Activated gamma-delta T cell treated with Interleukin-2 at 50 U/mL for 16 hours (primary cell): ENCODE measurements at regions not wholly inside any gene's neighbourhood (a gene's known extent, or its start where the extent isn't known, plus 50 kb on each side); places are given as distances from the start of the nearest gene placed in this dataset.

Experiments used
- DNase-seq: peaks from one replicate; pipeline ENCODE4 v3.0.0-alpha.2; 2020

DNA sequence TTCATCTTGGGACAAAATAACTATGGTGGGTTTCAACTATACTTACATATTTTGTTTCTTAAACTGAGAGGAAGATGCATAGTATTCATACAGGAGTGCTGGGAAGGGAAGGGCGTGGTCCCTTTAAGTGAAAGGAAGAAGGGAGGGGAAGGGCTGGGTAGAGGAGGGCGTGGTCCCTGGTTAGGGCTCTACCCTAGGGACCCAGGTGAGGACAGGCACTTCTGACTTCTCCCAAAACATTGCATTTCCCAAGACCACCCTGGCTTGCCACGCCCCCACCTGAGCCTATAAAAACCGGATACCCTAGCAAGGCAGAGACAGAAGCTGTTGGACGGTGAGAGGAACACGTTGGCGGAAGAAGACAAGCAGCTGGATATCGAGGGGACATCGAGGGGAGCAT lies 157.6 kb upstream of the PLXNA4 start:
- DNase-seq: no peak

DNA sequence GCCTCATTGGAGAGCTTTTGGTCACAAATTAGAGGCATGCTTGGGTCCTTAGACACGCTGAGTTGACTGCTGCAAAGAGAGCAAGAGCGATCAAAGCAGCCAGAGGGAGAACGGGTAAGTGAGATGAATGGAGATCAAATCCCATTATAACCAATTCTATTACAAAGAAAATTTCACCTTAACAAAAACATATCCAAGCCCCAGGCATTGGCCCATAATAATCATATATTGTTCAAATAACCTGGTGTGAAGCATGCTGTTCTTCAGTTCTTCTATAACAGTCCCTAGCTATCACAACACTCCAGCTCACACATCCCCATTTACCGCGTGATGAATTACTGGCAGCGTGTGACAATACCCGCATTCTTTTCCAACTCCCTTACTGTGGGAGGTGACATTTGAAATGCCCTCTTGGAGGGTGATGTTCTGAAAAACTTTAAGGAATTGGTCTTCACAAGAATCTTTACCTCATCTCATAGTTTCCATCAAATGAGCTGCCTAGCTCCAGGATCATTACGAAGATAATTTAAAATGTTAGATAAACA lies 156.1 kb upstream of the PLXNA4 start:
- no peak for DNase-seq

DNA sequence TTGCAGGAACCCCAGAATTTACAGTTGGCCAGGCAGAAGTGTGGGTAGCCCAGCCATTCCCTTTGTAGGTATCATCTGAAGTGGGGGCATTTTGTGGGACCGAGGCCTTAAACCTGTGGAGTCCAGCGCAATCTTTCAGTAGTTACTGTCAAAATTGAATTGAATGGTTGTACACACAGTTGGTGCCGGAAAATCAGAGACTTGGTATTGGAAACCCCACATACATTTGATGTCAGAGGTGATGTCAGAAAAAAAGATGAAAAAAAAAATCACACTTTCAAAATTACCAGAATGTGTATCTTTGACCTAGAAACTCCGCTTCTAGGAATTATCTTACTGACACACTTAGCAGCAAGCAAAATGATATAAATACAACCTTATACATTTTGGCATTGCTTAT lies 153.8 kb upstream of the PLXNA4 start:
- DNase-seq: no peak

DNA sequence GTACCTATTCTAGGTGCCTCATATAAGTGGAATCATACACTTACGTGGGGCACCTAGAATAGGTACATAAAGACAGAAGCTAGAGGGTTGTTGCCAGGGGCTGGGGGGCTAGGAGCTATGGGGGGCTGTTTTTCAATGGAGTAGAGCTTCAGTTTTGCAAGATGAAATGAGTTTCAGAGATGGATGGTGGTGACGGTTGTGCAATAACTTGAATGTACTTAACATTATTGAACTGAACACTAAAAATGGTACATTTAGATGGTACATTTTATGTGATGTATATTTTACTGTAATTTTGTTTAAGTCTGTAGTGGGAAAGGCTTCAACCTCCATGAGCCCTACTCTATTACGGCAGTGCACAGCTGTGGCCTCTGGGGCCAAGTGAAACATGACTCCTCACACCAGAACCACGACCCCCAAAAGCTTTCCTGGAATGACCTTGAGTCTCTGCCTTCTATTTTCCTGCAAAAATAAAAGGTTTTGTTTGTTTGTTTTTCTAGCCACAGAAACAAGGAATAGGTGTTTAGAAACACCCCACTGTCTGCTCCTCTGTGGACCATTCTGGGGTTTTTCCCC lies 147.3 kb upstream of the PLXNA4 start:
- DNase-seq: no peak

DNA sequence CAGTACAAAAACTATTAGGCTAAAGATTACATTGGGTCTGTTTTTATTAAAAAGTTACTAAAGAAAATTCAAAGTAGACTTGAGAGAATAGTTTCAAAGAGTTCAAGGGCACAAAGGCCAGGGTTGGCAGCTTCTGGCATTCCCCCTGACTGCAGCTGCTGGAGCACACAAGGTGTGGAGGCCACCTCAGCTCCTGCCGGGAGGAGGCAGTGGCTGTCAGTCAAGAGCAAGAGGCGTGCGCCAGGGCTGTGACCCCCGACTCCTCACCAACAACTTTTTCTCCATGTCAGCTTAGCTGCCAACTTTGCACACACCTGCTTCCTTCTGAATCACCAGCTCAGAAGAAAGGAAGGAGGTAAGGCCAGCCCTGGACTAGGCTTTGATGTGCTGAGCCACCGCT lies 144.6 kb upstream of the PLXNA4 start:
- no peak for DNase-seq

DNA sequence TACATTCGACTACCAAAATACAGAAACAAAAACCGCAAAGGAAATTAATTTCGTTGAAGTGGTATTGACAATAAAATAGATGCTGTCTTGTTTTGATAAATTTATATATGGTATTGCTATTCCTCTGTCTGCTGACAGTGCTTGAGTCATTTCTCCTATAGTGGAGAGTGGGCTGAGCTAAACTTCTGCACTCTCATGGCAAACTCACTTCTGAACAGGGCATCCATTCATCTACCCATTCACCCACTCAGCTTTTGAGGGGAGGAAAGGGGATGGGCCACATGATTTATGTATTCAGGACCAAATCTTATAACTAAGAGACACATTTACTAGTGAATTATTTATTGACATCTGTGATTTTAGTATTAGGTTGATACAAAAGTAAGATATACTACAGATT lies 137.6 kb upstream of the PLXNA4 start:
- DNase-seq: no peak

DNA sequence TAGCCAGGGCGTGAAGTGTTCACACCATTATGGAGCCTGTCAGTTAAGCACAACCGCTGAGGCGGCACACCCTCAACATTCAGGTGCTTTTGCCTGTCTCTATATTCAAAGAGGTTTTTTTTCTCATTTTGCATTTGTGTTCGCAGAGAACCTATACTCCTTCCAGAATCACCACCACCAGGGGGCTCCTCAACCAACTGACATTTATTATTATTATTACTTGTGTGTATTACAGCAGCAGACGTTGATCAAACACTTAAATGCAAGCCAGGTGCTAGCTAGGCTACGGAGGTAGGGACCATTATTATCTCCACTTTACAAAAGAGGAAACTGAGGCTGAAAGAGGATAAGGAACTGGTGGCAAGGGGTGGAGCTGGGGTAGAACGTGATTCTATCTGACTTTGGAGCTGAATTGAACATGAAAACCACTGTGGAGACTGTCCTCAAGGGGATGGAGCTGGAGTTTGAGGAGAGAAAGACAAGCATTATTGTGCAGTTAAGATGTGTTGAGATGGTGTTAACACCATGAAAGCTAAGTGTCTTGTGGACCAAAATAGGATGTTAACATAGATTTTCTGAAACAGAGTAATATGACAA lies 133.8 kb upstream of the PLXNA4 start:
- peak; percentile 27 for DNase-seq

DNA sequence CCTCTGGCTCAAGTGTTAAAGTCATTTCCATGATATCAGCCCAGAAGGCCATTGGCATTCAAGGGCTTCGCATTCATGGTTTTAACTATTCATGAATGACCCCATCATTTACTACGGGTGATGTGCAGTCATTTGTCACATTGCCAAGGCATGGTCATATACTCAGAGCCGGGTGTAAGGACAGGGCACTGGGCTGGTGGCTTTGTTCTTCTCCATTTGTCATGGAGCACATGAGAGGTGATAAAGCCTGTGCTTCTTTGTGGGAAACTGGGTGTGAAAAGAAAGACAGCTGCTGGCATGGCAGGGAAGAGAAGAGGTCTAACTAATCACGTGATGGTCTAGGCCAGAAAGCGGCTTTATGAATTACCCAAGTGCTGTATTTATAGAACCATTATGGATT lies 132.2 kb upstream of the PLXNA4 start:
- no peak for DNase-seq

DNA sequence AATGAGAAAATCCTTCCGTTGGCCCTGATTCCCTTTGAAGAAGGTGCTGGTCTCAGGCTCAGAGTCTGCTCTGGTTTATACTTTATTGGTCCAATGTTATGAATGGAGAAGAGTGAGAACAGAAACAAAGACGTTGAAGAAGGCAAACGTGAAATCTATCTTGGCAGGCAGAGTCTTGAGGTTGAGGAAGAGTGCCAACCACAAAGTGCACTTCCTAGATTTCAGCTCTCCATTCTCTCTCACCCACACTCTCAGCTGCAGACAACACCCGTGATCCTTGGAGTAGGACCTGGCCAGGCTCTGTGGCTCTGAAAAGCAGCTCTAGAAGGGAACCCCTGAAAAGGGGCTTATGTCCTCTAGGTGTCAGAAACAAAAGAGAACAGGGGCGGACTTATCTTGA lies 128.9 kb upstream of the PLXNA4 start:
- DNase-seq: no peak

DNA sequence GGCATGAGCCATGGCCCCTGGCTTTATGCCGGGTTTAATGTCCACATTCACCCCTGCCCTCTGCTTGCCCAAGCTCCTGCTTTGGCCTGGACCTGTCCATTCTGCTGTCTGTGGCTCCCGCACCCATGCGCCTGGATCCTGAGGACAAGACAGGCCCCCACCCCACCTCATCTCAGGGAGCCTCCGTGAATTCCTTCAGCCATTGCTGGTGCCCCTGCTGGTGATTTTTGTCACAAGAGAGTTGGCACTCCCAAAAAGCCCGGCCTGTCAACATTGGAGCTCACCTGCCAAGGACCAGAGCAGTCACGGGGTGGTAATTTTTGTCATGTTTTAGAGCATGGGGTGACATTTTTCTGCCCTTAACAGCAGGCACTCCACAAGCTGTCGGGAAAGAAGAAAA lies 127.5 kb upstream of the PLXNA4 start:
- DNase-seq: no peak

DNA sequence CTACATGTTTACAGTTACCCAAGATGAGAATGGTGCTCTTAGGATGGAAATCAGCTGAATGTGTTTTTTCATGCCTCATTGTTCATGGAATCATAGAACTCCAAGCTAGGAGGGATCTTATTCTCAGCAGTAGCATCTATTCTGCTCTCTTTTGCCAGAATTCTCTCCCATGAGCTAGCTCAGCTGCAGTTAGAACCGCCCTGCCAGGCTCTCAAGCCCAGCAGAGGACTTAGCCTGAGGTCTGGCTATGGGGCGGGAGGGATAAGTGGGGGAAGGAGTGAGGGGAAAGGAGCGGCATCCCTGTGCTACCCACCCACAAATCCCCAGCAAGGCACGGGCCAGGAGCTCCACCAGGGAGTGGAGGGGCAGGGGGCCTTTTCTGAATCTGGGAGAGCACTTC lies 120.7 kb upstream of the PLXNA4 start:
- no peak for DNase-seq

DNA sequence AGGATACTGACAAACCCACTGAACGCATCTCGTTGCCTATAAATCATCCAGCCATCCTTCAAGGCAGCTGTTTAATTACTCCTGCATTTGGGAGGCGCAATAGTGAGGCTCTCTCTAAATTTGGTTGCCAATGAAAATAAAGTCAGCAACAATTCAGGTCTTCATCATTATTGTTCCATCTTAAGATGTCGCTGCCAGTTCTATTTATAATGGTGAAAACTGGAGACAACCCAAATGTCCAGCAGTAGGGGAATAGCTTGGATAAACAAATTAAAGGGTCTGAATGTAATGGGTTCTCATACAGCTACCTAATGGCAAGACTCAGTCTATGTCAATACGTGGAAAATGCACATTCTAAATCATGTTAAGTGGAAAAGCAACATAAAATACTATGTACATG lies 120.1 kb upstream of the PLXNA4 start:
- DNase-seq: no peak

DNA sequence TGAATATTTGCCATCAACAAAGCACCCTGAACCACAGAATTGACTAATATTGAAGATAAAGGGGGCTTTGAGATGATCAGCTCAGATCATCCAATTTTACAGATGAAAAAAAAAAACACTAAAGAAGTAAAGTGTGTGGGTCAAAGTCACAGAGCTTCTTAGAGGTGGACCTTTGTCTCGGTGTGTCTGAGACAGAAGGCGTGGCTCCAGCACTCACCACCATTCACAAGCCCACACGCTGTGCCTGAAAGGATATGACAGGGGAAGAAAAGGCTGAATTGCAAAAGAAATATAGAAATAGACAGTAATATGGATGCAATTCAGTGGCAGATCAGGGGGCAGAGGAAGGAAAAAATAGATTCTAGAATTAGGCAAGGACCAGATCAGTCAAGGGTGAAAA lies 114.9 kb upstream of the PLXNA4 start:
- DNase-seq: no peak

DNA sequence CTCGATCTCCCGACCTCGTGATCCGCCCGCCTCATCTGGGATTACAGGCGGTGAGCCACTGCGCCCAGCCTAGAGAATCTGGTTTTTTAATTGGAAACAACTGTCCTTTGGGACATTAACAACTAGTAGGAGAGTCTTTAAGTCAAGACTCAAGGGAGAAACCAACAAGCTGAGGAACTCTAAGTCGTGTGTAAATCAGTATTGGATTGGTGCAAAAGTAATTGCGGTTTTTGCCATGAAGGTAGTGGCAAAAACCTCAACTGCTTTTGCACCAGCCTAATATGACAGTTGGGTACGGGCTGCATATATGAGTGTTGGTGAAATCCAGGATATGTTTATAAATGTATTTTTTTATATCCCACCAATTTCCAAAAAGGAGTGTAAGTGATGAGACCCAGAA lies 113.9 kb upstream of the PLXNA4 start:
- DNase-seq: no peak

DNA sequence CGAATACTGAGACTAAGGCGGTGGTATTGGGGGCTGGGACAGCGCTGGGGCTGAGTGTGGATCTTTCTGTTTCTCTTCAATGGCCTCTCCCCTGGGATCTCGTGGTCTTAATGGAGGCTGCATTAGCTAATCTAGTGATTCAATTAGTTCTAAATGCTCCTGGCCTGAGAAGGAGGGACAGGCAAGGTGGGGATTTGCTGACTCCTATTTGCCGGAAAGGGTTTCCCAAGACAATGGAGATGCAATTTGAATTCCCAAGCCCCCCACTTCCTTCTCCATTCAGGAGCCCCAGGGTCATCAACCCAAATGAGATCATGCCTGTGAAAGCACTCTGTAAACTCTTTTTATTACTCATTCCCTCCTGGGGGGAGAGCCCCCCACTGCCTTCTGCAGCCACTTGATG lies 111.7 kb upstream of the PLXNA4 start:
- DNase-seq: no peak

DNA sequence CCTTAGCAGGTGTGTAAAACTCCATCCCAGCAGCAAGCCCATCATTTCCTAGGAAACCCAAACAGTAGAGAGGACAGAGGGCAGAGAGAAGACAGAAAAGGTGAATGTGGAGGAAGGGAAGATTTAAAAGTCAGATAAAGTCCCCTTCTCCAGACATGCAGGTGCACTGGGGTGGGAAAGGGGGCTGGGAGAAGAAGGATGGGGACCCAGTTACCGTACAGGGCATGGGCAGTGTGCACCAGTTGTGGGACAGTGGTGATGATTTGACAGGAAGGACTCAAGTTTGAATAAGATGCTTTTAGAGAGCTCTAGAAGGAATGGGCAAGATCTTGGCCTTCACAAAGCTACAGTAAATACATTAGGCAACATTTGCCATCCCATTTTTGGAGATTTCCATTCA lies 110.7 kb upstream of the PLXNA4 start:
- DNase-seq: no peak

DNA sequence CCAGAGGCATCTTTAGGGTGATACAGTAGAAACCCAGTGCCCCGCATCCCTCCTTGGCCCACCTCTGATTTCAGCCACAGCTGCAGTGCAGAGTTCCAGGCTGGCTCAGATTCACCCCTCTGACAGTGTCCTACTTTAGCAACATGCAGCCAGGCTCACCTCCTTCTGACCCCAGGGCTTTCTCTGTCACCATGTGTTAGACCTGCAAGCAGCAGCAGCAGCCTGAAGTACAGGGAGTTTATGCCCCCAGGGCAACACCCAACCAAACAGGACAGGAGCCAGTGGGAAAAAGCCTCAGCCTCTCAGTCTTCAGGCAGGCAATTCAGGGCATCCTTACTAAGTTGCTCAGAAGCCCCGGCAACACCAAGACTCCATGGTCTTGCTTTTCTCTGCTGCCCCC lies 109.0 kb upstream of the PLXNA4 start:
- DNase-seq: no peak

DNA sequence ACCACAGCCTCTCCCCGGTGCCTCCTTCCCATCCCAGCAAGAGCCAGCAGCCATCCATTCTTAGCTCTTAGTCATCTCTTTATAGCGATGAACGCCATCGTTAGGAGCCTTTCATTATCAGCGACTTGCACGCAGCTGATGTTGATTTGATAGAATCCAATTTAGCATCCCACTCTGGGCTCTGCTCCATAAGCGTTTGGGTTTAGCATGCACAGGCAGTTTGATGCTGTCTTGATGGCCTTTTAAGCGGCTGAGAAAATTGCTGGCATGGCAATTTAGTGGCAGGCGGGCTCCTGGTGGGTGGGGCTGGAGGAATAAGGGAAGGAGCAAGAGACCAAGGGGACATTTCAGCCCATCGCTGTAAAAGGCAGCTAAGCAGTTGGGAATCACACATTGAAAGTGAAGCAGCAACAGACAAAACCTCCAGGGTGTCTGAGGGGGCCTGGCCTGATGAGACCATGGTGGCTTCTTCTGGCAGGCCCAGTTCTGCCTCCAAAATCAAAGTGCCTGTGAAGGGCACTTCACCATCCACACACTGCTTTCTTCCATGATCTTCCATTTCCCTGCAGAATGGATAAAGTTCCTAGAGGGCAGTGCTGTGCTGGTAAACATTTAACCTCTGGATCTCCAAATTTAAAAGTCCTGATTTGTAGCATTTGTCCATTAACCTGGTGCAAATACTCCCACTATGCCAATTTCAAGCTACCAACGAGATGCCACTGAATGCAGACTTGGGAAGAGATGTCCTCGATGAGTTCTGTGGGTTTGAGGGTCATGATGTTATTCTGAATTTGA lies 107.8 kb upstream of the PLXNA4 start:
- DNase-seq: no peak

DNA sequence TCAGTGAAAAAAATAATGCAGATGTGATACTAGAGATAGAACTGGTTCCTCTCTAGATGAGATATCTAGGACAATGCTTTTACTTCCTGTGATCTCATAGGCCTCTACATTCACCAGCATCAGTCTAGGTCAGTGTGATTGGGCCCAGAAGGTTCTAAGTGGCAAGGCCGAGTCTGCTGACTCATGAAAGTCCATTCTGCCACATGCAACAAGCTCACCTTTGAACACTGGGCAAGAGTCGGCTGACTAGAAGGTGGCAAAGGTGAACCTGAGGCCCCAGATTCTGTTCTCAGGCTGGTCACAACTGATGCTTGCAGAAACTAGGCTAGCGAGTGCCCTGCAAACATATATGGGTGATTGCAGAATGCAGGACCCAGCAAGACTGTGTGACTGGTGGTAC lies 105.7 kb upstream of the PLXNA4 start:
- DNase-seq: no peak

DNA sequence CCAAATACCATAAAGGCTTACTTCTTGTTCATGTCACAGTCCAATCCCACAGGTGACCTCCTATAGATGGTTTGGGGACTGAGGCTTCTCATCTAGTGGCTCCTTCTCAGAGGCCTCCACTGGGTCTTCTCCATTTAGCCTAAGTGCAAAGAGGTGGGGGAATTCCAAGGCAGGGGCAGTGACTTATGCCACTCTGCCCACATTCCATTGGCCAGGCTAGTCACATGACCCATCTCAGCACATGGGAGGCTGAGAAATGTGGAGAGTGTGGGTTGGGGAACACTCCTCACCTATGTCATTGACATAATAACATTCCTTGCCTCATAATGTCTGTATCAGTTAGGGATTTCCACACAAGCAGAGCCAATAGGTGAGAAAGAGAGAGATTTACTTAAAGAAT lies 104.3 kb upstream of the PLXNA4 start:
- DNase-seq: no peak

DNA sequence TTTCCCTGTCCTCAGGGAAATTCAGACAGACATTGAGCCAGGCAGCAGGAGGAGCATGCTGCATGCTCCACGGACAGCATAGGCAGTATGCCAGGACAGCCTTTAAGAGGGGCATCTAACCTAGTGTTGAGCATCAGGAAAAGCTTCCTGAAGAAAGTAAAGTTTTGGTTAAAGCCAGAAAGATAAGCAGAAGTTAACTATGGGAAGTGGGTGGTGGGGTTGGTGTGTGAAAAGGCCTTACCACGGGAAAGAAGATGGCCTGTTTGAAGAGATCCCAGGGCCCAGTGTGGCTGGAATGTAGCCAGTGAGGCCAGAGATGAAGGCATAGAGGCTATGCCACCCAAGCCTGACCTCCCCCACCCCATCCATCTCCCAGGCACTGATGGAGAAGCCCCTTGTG lies 102.4 kb upstream of the PLXNA4 start:
- DNase-seq: no peak

DNA sequence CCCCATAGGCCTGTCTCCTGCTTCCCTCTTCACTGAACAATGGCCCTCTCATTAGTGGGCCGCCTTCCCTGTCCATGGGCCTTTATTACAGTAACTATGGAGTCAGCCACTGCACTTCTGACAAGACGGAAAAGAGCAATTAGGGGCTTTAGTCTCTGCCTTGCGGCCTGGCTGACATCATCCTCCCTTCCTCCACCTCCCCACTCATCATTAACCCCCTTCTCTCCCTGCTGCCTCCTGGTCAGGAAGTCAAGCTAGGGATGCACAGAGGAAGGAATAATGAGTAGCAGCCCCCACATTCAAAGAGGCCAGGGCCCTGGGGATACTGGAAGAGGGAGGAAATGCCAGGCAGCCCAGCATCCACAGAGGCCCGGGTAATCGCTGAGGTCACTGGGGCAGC lies 101.6 kb upstream of the PLXNA4 start:
- no peak for DNase-seq

DNA sequence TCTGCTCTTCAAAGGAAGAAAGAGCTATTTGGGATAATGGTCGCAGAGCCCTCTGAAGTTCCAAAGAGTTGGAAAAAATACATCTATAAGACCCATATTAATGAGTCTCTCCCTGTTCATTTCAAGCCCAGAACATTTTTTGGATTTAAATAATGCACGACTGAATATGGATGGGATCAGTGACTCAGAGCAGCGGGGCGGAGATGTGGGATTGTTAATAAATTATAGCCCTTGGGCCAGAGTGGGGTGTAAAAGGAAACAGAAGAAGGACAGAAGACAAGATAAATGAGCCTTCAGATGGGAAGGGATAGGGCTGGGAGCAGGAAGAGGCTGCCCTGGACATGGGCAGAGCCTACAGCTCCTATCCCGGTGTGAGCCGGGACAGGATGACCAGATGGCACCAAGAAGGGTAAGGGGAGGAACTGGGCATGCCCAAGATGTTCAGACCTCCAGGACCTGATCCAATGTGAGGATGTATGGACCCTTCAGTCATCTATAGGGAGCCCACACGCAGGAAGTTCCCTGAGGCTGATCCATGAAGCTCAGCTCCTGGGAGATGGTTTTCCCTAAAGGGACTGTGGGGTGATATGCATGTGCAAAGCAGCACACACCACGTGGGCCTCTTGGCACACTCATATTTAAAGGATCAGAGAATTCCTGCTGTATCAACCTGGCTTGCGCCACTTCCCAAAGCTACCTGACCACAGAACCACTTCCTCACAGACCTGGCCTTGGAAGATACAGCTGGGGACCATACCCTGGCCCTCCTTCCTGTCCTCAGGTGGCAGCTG lies 96.1 kb upstream of the PLXNA4 start:
- no peak for DNase-seq

DNA sequence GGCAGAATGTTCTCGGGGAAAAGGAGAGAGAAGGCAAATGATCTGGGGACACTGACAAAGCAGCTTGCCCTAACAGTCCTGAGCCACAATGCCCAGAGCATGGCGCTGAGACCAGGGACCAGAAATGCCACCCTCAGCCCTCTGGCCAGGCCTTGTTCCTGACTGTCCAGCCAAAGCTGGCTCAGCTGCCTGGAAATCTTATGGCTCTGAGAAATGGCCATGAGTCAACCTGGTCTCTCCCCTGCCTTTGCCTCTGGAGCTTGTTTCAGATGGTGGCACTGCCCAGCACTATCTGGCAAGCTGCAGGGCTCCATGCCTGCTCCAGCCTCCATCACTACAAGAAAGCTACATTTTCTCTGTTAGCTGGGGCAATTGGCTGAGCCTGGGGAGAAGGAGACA lies 90.5 kb upstream of the PLXNA4 start:
- DNase-seq: no peak
